ENCODE measurements at regions not wholly inside any gene's neighbourhood (a gene's known extent, or its start where the extent isn't known, plus 50 kb on each side); places are given as distances from the start of the nearest gene placed in this dataset.

DNA sequence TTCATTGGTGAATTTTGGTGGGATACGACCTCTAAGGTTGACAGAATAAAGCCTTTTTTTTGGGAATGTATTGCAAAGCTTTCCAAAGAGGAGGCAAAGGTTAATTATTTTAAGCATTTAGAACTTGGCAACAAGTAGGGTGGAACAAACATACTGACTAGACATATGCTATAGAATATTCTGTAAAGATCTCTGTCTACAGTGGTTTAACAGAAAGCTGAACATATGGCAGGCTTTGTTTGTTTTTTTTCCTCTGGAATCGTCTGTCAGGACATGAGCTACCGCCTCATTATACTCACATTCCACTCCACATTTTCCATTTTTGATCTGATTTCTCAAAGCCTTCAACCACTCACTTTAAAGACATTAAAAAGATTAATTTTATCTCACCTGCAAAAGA is 153.4 kb upstream of the PELI2 start:
- no peak for TF ChIP-seq ZNF274 (IDR thresholded peaks at IDR 0.05; ENCODE audit: low read depth, low read length)
- no peak for TF ChIP-seq SUZ12 (IDR thresholded peaks at IDR 0.05; ENCODE audit: extremely low read depth, insufficient read depth, insufficient read length)
- TF ChIP-seq YY1 (IDR thresholded peaks at IDR 0.05; ENCODE audit: insufficient read depth, insufficient read length), result no peak
